ENCODE measurements at regions not wholly inside any gene's neighbourhood (a gene's known extent, or its start where the extent isn't known, plus 50 kb on each side); places are given as distances from the start of the nearest gene placed in this dataset.

DNA sequence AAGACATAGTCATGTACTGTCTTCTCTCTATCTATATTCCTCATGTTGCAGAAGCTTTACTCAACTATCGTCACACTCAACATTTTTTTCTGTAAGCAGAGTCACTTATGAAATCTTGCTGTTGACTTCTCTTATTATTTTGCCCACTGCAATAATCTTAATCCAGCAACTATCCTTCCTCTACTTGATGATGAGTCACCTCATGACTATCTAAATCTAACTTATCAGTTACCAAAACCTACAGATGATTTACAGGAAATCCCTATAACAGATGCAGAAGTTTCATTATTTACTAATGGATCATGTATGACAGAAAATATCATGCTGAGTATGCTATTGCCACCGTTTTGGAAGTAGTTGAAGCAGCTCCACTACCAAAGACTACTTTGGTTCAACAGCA lies 378.9 kb downstream of the DUSP10 start:
- Histone ChIP-seq H3K36me3 (ENCODE audit: low read depth) (no peaks in the 10 kb centered on the region), H3K27me3 (ENCODE audit: insufficient read depth, poor library complexity, severe bottlenecking) (no peaks in the 10 kb centered on the region), H3K4me1 (ENCODE audit: insufficient read depth, poor library complexity, severe bottlenecking) (no peaks in the 10 kb centered on the region), H3K9me3 (ENCODE audit: severe bottlenecking) (no peaks in the 10 kb centered on the region), H3K27ac (ENCODE audit: poor library complexity, severe bottlenecking) (no peak overlapping the region), H3K4me3 (ENCODE audit: severe bottlenecking) (no peak overlapping the region)
- TF ChIP-seq, protein P1, sequence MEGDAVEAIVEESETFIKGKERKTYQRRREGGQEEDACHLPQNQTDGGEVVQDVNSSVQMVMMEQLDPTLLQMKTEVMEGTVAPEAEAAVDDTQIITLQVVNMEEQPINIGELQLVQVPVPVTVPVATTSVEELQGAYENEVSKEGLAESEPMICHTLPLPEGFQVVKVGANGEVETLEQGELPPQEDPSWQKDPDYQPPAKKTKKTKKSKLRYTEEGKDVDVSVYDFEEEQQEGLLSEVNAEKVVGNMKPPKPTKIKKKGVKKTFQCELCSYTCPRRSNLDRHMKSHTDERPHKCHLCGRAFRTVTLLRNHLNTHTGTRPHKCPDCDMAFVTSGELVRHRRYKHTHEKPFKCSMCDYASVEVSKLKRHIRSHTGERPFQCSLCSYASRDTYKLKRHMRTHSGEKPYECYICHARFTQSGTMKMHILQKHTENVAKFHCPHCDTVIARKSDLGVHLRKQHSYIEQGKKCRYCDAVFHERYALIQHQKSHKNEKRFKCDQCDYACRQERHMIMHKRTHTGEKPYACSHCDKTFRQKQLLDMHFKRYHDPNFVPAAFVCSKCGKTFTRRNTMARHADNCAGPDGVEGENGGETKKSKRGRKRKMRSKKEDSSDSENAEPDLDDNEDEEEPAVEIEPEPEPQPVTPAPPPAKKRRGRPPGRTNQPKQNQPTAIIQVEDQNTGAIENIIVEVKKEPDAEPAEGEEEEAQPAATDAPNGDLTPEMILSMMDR (IDR thresholded peaks at IDR 0.05; ENCODE audit: poor library complexity, severe bottlenecking): no peak
- ATAC-seq (ENCODE audit: low read depth) (no peak), DNase-seq (ENCODE audit: low spot score) (no peak)

DNA sequence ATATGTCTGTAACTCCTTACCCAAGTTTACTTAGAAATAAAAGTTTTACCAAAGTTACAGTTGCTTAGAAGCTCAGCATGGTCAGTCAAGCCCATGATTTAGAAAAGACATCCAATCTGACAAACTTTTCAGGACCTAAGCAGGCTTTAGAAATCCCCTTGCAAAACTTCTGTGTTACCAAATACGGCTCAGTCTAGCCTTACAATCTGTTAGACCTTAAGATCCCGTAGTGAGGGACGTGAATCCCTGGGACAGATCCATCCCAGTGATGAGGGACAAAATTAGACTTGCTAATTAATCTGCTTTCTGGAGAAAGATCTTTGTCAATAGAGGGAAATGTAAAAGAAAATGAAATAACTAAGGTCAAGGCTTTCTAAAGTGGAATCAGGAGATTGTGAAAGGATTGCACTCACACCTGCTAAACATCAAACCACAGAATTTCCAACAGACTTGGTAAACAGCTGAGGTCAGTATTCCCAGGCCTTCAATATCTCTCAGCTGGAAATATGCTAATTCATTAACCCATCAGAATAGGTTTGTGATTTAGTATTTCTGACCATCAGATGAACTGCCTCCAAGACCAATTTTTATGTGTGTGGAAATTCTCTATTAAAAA lies 375.3 kb downstream of the DUSP10 start:
- H3K27ac ChIP-seq (ENCODE audit: poor library complexity, severe bottlenecking): no peak overlapping the region
- DNase-seq (ENCODE audit: low spot score) (no peak), ATAC-seq (ENCODE audit: low read depth) (no peak)
- H3K4me1 ChIP-seq (ENCODE audit: insufficient read depth, poor library complexity, severe bottlenecking): no peaks in the 10 kb centered on the region
- no peak overlapping the region for H3K4me3 ChIP-seq (ENCODE audit: severe bottlenecking)
- no peaks in the 10 kb centered on the region for H3K9me3 ChIP-seq (ENCODE audit: severe bottlenecking)
- TF ChIP-seq, protein P1 (IDR thresholded peaks at IDR 0.05; ENCODE audit: poor library complexity, severe bottlenecking): no peak
- no peaks in the 10 kb centered on the region for H3K36me3 ChIP-seq (ENCODE audit: low read depth)
- no peaks in the 10 kb centered on the region for H3K27me3 ChIP-seq (ENCODE audit: insufficient read depth, poor library complexity, severe bottlenecking)

DNA sequence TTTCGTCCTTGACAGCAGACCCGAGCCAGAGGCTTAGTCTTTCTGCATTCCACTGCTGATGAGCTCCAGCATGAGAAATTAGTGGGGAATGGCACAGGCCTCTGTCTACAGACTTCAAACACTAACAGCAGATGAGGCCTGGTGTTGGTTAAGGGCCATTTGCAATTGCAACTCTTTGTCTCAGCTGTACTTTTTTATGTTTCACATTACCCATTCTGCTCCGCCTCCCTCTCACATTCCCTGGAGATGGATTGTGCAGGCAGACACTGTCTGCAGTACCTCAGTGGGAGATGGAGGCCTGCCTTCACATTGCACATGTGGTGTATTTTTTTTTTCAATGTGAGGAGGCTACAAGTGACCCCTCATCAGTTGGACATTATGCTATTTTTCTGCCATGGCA lies 370.2 kb downstream of the DUSP10 start:
- TF ChIP-seq, protein P1 (IDR thresholded peaks at IDR 0.05; ENCODE audit: poor library complexity, severe bottlenecking): no peak
- no peaks in the 10 kb centered on the region for H3K27me3 ChIP-seq (ENCODE audit: insufficient read depth, poor library complexity, severe bottlenecking)
- ATAC-seq (ENCODE audit: low read depth): no peak
- H3K4me3 ChIP-seq (ENCODE audit: severe bottlenecking): no peak overlapping the region
- no peaks in the 10 kb centered on the region for H3K36me3 ChIP-seq (ENCODE audit: low read depth)
- DNase-seq (ENCODE audit: low spot score): no peak
- no peaks in the 10 kb centered on the region for H3K4me1 ChIP-seq (ENCODE audit: insufficient read depth, poor library complexity, severe bottlenecking)
- no peaks in the 10 kb centered on the region for H3K9me3 ChIP-seq (ENCODE audit: severe bottlenecking)
- H3K27ac ChIP-seq (ENCODE audit: poor library complexity, severe bottlenecking): no peak overlapping the region

DNA sequence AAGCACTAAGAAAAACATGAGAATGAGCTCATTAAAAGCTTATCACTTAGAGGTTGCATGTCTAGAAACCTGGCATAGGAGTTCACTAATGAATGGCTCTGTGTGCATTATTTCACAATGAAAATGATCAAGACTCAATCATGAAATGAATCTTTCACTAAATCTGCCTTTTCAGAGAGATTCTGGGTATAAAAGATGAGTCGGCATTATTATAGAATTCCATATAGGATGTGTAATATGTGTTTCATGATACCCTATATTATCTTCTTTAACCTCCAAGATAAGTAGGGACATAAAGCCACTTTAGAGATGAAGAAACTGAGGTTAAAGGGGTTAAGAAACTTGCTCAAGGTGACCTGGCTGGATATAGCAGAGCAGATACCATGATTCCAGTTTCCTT lies 368.1 kb downstream of the DUSP10 start:
- no peak for DNase-seq (ENCODE audit: low spot score)
- TF ChIP-seq, protein P1 (IDR thresholded peaks at IDR 0.05; ENCODE audit: poor library complexity, severe bottlenecking): no peak
- no peak overlapping the region for H3K4me3 ChIP-seq (ENCODE audit: severe bottlenecking)
- H3K4me1 ChIP-seq (ENCODE audit: insufficient read depth, poor library complexity, severe bottlenecking): no peaks in the 10 kb centered on the region
- no peaks in the 10 kb centered on the region for H3K36me3 ChIP-seq (ENCODE audit: low read depth)
- no peak overlapping the region for H3K27ac ChIP-seq (ENCODE audit: poor library complexity, severe bottlenecking)
- no peak for ATAC-seq (ENCODE audit: low read depth)
- H3K27me3 ChIP-seq (ENCODE audit: insufficient read depth, poor library complexity, severe bottlenecking): no peaks in the 10 kb centered on the region
- H3K9me3 ChIP-seq (ENCODE audit: severe bottlenecking): no peaks in the 10 kb centered on the region

DNA sequence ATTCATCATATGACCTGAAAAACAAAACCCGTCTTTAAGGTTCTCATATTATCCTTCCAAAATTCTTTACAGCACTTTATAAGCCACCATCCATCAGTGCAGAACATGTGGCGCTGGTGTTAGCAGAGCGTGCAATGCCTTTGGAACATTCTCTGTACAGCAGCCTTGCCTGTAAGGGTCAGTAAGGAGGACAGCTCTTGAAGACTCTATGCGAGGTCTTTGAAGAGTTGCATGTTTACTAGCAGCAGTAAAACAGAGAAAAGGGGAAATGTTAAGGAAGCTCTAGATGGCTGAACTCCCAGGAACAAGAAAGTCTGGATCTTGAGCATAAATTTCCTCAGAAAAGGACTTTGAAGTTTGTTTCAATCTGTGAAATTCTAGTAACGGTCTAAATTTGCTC lies 365.6 kb downstream of the DUSP10 start:
- no peak for ATAC-seq (ENCODE audit: low read depth)
- H3K27me3 ChIP-seq (ENCODE audit: insufficient read depth, poor library complexity, severe bottlenecking): no peaks in the 10 kb centered on the region
- no peak overlapping the region for H3K27ac ChIP-seq (ENCODE audit: poor library complexity, severe bottlenecking)
- H3K9me3 ChIP-seq (ENCODE audit: severe bottlenecking): no peaks in the 10 kb centered on the region
- no peak overlapping the region for H3K4me3 ChIP-seq (ENCODE audit: severe bottlenecking)
- no peaks in the 10 kb centered on the region for H3K36me3 ChIP-seq (ENCODE audit: low read depth)
- TF ChIP-seq, protein P1 (IDR thresholded peaks at IDR 0.05; ENCODE audit: poor library complexity, severe bottlenecking): no peak
- no peaks in the 10 kb centered on the region for H3K4me1 ChIP-seq (ENCODE audit: insufficient read depth, poor library complexity, severe bottlenecking)
- DNase-seq (ENCODE audit: low spot score): no peak

Data from RWPE2 (cell line).